ENCODE measurements at regions not wholly inside any gene's neighbourhood (a gene's known extent, or its start where the extent isn't known, plus 50 kb on each side); places are given as distances from the start of the nearest gene placed in this dataset.
A peak's percentile ranks its signal among the peaks of the same experiment; 100 is the strongest.

DNA sequence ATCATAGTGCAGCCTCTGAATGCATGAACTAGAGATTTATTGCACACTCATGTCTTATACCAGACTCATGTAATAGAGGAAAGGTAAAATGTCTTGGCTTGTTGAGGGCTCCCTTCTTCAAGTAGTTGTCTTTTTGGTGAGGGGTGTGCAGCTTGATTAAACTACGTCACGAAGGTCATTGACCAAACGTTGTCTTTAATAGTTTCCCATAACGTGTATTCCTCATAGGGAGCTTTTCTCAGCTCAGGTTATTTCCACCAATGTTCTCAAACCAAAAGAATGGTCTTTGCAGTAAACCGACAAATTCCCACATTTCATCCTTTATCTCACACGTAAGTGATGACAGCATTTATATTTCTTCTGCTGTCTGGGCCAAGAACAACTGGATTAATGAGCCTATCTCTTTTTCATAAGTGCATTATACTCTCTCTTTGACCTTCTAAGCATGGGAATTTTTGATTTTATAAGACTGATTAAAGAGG is 547.7 kb upstream of the ZEB2 start:
- no peak overlapping the region for H3K27ac ChIP-seq (ENCODE audit: low read depth in 1 of 3, low read length in 2 of 3)
- no peak overlapping the region for H3K4me3 ChIP-seq (ENCODE audit: low read depth in 1 of 3, low read length in 3 of 3)
- H3K9me3 ChIP-seq (ENCODE audit: control insufficient read depth in 2 of 2, insufficient read depth in 1 of 2, low read depth in 1 of 2, low read length in 1 of 2): peaks cover 0 to 3% of the 10 kb centered on the region in 2 donors
- FAIRE-seq (no peak), DNase-seq (no peak)
- H3K27me3 ChIP-seq (ENCODE audit: control insufficient read depth in 3 of 3, insufficient read depth in 3 of 3, low read length in 3 of 3): no peaks in the 10 kb centered on the region
- no peaks in the 10 kb centered on the region for H3K4me1 ChIP-seq (ENCODE audit: control insufficient read depth in 3 of 3, insufficient read depth in 2 of 3, low read depth in 1 of 3, low read length in 2 of 3)
- no peaks in the 10 kb centered on the region for H3K36me3 ChIP-seq (ENCODE audit: control insufficient read depth in 3 of 3, insufficient read depth in 2 of 3, low read depth in 1 of 3, low read length in 3 of 3)
- WGBS, 3 donors: 71 to 84% (median 81%) methylated on average over 6 of the region's 6 CpGs

DNA sequence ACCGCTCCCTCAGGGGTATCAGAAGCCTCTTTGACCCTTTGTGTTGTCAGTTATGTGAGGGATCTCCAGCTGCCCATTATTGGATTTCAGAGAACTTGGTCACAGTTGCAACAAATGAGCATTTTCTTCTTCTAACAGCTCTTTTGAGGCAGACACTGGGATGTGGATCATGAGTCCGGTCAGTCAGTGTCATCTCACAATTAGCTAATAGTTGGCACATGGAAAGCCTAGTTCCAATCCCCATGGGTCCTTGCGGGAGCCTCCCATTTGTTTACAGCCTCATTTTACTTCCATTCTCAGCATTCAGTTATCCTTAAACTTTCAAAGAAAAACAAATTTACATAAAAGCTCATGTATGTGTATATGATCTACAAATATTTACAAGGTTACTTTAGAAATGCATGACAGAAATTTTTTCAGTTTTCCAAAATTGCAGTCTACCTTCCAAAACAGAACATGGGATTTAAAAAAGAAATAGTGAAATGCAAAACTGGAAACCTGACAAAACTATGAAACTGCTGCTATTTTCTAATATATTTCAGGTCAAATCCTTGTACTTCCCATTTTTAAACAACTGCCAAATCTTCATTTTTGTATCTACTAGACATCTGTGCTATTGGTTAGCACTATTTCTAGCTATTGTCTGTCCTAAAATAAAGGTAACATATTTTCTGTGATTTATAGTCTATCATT is 547.1 kb upstream of the ZEB2 start:
- Histone ChIP-seq H3K27me3 (ENCODE audit: control insufficient read depth in 3 of 3, insufficient read depth in 3 of 3, low read length in 3 of 3) (no peaks in the 10 kb centered on the region), H3K4me1 (ENCODE audit: control insufficient read depth in 3 of 3, insufficient read depth in 2 of 3, low read depth in 1 of 3, low read length in 2 of 3) (no peaks in the 10 kb centered on the region), H3K36me3 (ENCODE audit: control insufficient read depth in 3 of 3, insufficient read depth in 2 of 3, low read depth in 1 of 3, low read length in 3 of 3) (no peaks in the 10 kb centered on the region), H3K9me3 (ENCODE audit: control insufficient read depth in 2 of 2, insufficient read depth in 1 of 2, low read depth in 1 of 2, low read length in 1 of 2) (peaks cover 0 to 3% of the 10 kb centered on the region in 2 donors), H3K4me3 (ENCODE audit: low read depth in 1 of 3, low read length in 3 of 3) (no peak overlapping the region), H3K27ac (ENCODE audit: low read depth in 1 of 3, low read length in 2 of 3) (peak overlapping the region in 1 of 3 donors; percentile 57)
- DNase-seq: no peak
- WGBS, 3 donors: 57 to 78% (median 66%) methylated on average over 3 of the region's 3 CpGs
- FAIRE-seq: no peak

- H3K27me3 ChIP-seq (ENCODE audit: control insufficient read depth in 3 of 3, insufficient read depth in 3 of 3, low read length in 3 of 3): no peaks in the 10 kb centered on the region
- no peaks in the 10 kb centered on the region for H3K36me3 ChIP-seq (ENCODE audit: control insufficient read depth in 3 of 3, insufficient read depth in 2 of 3, low read depth in 1 of 3, low read length in 3 of 3)
- FAIRE-seq: no peak
- H3K4me1 ChIP-seq (ENCODE audit: control insufficient read depth in 3 of 3, insufficient read depth in 2 of 3, low read depth in 1 of 3, low read length in 2 of 3): no peaks in the 10 kb centered on the region
- H3K27ac ChIP-seq (ENCODE audit: low read depth in 1 of 3, low read length in 2 of 3): peak overlapping the region in 1 of 3 donors; percentile 71
- no peak overlapping the region for H3K4me3 ChIP-seq (ENCODE audit: low read depth in 1 of 3, low read length in 3 of 3)
- DNase-seq: peak in 1 of 2 donors; percentile 1
- 61 to 73% (median 62%) methylated on average over 4 of the region's 4 CpGs for WGBS, 3 donors
- H3K9me3 ChIP-seq (ENCODE audit: control insufficient read depth in 2 of 2, insufficient read depth in 1 of 2, low read depth in 1 of 2, low read length in 1 of 2): peaks cover 0 to 3% of the 10 kb centered on the region in 2 donors
Observed at GRCh38 chr2:145066151-145066661, 546.3 kb upstream of the ZEB2 start.

DNA sequence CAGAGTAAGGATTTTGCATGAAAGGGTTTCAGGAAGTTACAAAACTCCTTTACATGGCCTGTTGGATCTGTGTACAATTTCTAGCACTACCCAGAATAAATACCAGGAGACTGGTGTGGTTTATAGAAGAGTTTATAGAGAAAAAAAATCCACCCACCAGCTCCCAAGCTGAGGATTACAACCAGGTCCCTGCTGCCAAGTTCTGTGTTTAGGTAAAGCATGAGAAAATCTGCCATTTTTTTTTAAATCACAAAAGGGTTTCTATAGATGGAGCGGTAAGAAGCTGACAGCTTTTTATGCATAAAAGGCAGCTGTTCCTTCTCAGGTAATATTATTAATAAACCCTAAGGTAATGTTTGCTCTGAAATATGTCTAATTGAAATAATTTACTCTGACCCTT is 545.4 kb upstream of the ZEB2 start:
- 79 to 97% (median 88%) methylated on average over 1 of the region's 1 CpG for WGBS, 3 donors
- Histone ChIP-seq H3K4me3 (ENCODE audit: low read depth in 1 of 3, low read length in 3 of 3) (no peak overlapping the region), H3K27ac (ENCODE audit: low read depth in 1 of 3, low read length in 2 of 3) (peak overlapping the region in 1 of 3 donors; percentile 4), H3K36me3 (ENCODE audit: control insufficient read depth in 3 of 3, insufficient read depth in 2 of 3, low read depth in 1 of 3, low read length in 3 of 3) (no peaks in the 10 kb centered on the region), H3K27me3 (ENCODE audit: control insufficient read depth in 3 of 3, insufficient read depth in 3 of 3, low read length in 3 of 3) (no peaks in the 10 kb centered on the region), H3K4me1 (ENCODE audit: control insufficient read depth in 3 of 3, insufficient read depth in 2 of 3, low read depth in 1 of 3, low read length in 2 of 3) (no peaks in the 10 kb centered on the region), H3K9me3 (ENCODE audit: control insufficient read depth in 2 of 2, insufficient read depth in 1 of 2, low read depth in 1 of 2, low read length in 1 of 2) (peaks cover 0 to 3% of the 10 kb centered on the region in 2 donors)
- DNase-seq: no peak
- no peak for FAIRE-seq

GRCh38 chr2:145064511-145064910 is 544.6 kb upstream of the ZEB2 start:
- 55 to 59% (median 56%) methylated on average over 1 of the region's 1 CpG for WGBS, 3 donors
- no peaks in the 10 kb centered on the region for H3K27me3 ChIP-seq (ENCODE audit: control insufficient read depth in 3 of 3, insufficient read depth in 3 of 3, low read length in 3 of 3)
- H3K4me1 ChIP-seq (ENCODE audit: control insufficient read depth in 3 of 3, insufficient read depth in 2 of 3, low read depth in 1 of 3, low read length in 2 of 3): no peaks in the 10 kb centered on the region
- no peaks in the 10 kb centered on the region for H3K36me3 ChIP-seq (ENCODE audit: control insufficient read depth in 3 of 3, insufficient read depth in 2 of 3, low read depth in 1 of 3, low read length in 3 of 3)
- DNase-seq (no peak), FAIRE-seq (no peak)
- peaks cover 0 to 3% of the 10 kb centered on the region in 2 donors for H3K9me3 ChIP-seq (ENCODE audit: control insufficient read depth in 2 of 2, insufficient read depth in 1 of 2, low read depth in 1 of 2, low read length in 1 of 2)
- H3K4me3 ChIP-seq (ENCODE audit: low read depth in 1 of 3, low read length in 3 of 3): no peak overlapping the region
- H3K27ac ChIP-seq (ENCODE audit: low read depth in 1 of 3, low read length in 2 of 3): no peak overlapping the region

DNA sequence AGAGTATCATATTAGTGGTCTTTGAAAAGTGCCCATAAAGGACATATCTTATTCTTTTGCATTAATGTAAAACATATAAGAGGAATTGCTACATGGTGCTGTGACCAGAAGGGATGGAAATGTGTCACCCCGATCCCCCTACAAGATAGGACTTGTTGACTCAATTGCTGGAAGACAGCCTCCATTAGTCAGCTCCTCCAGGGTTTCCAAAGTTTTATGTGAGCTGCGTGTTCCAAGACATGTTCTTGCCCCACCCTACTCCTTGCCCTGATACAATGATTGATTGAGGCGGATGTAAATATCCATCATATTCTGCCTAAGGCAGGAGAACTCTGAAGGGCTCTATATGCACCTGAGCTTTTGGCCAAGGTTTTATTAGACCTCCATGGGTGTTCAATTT is 541.0 kb upstream of the ZEB2 start:
- FAIRE-seq: no peak
- Histone ChIP-seq H3K4me3 (ENCODE audit: low read depth in 1 of 3, low read length in 3 of 3) (no peak overlapping the region), H3K4me1 (ENCODE audit: control insufficient read depth in 3 of 3, insufficient read depth in 2 of 3, low read depth in 1 of 3, low read length in 2 of 3) (no peaks in the 10 kb centered on the region), H3K36me3 (ENCODE audit: control insufficient read depth in 3 of 3, insufficient read depth in 2 of 3, low read depth in 1 of 3, low read length in 3 of 3) (no peaks in the 10 kb centered on the region), H3K27ac (ENCODE audit: low read depth in 1 of 3, low read length in 2 of 3) (no peak overlapping the region), H3K27me3 (ENCODE audit: control insufficient read depth in 3 of 3, insufficient read depth in 3 of 3, low read length in 3 of 3) (no peaks in the 10 kb centered on the region), H3K9me3 (ENCODE audit: control insufficient read depth in 2 of 2, insufficient read depth in 1 of 2, low read depth in 1 of 2, low read length in 1 of 2) (no peaks in the 10 kb centered on the region)
- 83 to 90% (median 83%) methylated on average over 3 of the region's 3 CpGs for WGBS, 3 donors
- no peak for DNase-seq

DNA sequence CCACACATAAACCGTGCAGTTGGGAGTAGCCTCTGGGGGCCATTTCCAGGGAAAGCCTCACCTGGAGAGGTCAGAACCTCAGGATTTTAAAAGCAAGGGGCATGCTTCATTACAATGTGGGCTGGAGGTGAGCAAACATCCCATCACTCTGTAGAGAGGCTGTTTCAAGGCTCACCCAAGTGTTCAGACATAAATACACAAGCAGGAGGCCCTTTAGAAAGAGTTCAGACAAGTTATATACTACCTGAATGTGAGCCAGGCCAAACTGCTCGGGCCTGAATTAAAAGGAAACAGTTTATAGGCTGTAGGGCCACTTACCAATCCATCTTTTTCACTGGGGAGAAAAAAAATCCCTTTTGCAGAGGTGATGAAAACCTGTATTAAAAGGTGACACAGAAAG is 540.0 kb upstream of the ZEB2 start:
- Histone ChIP-seq H3K36me3 (ENCODE audit: control insufficient read depth in 3 of 3, insufficient read depth in 2 of 3, low read depth in 1 of 3, low read length in 3 of 3) (no peaks in the 10 kb centered on the region), H3K27ac (ENCODE audit: low read depth in 1 of 3, low read length in 2 of 3) (no peak overlapping the region), H3K27me3 (ENCODE audit: control insufficient read depth in 3 of 3, insufficient read depth in 3 of 3, low read length in 3 of 3) (no peaks in the 10 kb centered on the region), H3K9me3 (ENCODE audit: control insufficient read depth in 2 of 2, insufficient read depth in 1 of 2, low read depth in 1 of 2, low read length in 1 of 2) (no peaks in the 10 kb centered on the region), H3K4me3 (ENCODE audit: low read depth in 1 of 3, low read length in 3 of 3) (no peak overlapping the region), H3K4me1 (ENCODE audit: control insufficient read depth in 3 of 3, insufficient read depth in 2 of 3, low read depth in 1 of 3, low read length in 2 of 3) (no peaks in the 10 kb centered on the region)
- no peak for DNase-seq
- FAIRE-seq: no peak
- 41 to 63% (median 46%) methylated on average over 2 of the region's 2 CpGs for WGBS, 3 donors

DNA sequence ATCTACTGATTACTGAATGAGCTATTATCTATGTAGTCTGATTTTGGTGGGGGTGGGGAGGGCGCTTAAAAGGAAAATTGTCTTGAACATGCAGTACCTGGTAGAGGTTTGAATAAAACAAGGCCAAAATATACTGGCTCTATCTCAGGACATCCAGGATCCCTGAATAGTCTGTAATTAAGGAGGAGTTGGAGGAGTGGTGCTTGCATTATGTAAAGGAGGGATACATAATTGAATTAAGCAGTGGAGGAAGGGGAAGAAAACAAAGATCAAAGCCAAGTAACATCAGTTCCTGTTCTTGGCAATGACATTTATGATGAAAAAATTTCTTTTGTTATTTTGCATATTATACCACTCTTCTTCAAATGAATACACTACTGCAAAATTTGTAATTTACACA is 539.4 kb upstream of the ZEB2 start:
- Histone ChIP-seq H3K4me1 (ENCODE audit: control insufficient read depth in 3 of 3, insufficient read depth in 2 of 3, low read depth in 1 of 3, low read length in 2 of 3) (no peaks in the 10 kb centered on the region), H3K27ac (ENCODE audit: low read depth in 1 of 3, low read length in 2 of 3) (no peak overlapping the region), H3K9me3 (ENCODE audit: control insufficient read depth in 2 of 2, insufficient read depth in 1 of 2, low read depth in 1 of 2, low read length in 1 of 2) (no peaks in the 10 kb centered on the region), H3K27me3 (ENCODE audit: control insufficient read depth in 3 of 3, insufficient read depth in 3 of 3, low read length in 3 of 3) (no peaks in the 10 kb centered on the region), H3K36me3 (ENCODE audit: control insufficient read depth in 3 of 3, insufficient read depth in 2 of 3, low read depth in 1 of 3, low read length in 3 of 3) (no peaks in the 10 kb centered on the region), H3K4me3 (ENCODE audit: low read depth in 1 of 3, low read length in 3 of 3) (no peak overlapping the region)
- DNase-seq (no peak), FAIRE-seq (no peak)
- 85 to 94% (median 93%) methylated on average over 1 of the region's 1 CpG for WGBS, 3 donors

DNA sequence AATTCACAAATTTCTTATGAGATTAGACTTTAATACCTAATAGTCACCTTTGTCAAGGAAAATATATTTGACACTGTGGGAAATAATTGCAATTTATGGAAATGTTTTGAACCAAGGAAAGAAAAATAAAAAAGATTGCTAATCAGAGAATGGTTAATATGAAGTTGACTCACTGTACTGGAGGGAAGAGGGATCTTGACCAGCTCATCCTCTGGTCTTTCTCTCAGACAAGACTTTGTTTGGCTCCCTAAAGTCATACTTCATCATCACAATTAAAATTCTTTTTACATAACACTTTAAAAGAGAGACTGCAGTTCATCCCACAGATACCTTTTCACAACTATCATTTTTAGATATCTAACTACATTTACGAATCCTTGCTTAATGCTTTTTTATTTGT is 538.5 kb upstream of the ZEB2 start:
- Histone ChIP-seq H3K9me3 (ENCODE audit: control insufficient read depth in 2 of 2, insufficient read depth in 1 of 2, low read depth in 1 of 2, low read length in 1 of 2) (no peaks in the 10 kb centered on the region), H3K4me1 (ENCODE audit: control insufficient read depth in 3 of 3, insufficient read depth in 2 of 3, low read depth in 1 of 3, low read length in 2 of 3) (no peaks in the 10 kb centered on the region), H3K4me3 (ENCODE audit: low read depth in 1 of 3, low read length in 3 of 3) (no peak overlapping the region), H3K36me3 (ENCODE audit: control insufficient read depth in 3 of 3, insufficient read depth in 2 of 3, low read depth in 1 of 3, low read length in 3 of 3) (no peaks in the 10 kb centered on the region), H3K27ac (ENCODE audit: low read depth in 1 of 3, low read length in 2 of 3) (no peak overlapping the region), H3K27me3 (ENCODE audit: control insufficient read depth in 3 of 3, insufficient read depth in 3 of 3, low read length in 3 of 3) (no peaks in the 10 kb centered on the region)
- FAIRE-seq (no peak), DNase-seq (no peak)
- WGBS, 3 donors: 88 to 93% (median 91%) methylated on average over 1 of the region's 1 CpG
